ENCODE measurements at regions not wholly inside any gene's neighbourhood (a gene's known extent, or its start where the extent isn't known, plus 50 kb on each side); places are given as distances from the start of the nearest gene placed in this dataset.

DNA sequence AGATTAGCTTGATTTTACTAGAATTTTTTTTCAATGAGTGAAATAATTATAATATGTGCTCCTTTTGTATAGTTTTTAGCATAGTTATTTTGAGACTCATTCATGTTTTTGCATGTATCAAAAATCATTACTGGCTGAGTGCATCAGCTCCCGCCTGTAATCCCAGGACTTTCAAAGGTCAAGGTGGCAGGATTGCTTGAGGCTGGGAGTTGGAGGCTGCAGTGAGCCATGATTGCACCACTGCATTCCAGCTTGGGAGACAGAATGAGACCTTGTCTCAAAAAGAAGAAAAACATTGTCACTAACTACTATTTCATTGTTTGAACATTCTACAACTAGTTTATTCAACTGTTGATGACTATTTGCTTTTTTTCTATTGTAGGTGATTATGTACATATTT, 802.7 kb downstream of the SLC16A7 start:
- H3K27ac ChIP-seq (ENCODE audit: control insufficient read depth, insufficient read depth, low read length): no peak overlapping the region
- TF ChIP-seq, protein P1, sequence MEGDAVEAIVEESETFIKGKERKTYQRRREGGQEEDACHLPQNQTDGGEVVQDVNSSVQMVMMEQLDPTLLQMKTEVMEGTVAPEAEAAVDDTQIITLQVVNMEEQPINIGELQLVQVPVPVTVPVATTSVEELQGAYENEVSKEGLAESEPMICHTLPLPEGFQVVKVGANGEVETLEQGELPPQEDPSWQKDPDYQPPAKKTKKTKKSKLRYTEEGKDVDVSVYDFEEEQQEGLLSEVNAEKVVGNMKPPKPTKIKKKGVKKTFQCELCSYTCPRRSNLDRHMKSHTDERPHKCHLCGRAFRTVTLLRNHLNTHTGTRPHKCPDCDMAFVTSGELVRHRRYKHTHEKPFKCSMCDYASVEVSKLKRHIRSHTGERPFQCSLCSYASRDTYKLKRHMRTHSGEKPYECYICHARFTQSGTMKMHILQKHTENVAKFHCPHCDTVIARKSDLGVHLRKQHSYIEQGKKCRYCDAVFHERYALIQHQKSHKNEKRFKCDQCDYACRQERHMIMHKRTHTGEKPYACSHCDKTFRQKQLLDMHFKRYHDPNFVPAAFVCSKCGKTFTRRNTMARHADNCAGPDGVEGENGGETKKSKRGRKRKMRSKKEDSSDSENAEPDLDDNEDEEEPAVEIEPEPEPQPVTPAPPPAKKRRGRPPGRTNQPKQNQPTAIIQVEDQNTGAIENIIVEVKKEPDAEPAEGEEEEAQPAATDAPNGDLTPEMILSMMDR (optimal IDR thresholded peaks at IDR 0.05 in 1 of 3, IDR thresholded peaks at IDR 0.05 in 1 of 3, conservative IDR thresholded peaks at IDR 0.05 in 1 of 3; ENCODE audit: extremely low read depth in 1 of 3, insufficient read depth in 2 of 3, low read length in 3 of 3): no peak
- no peak for TF ChIP-seq EZH2 (IDR thresholded peaks at IDR 0.05; ENCODE audit: low read length)
- no peaks in the 10 kb centered on the region for H4K20me1 ChIP-seq (ENCODE audit: control insufficient read depth, extremely low read depth, insufficient read depth, low read length)
- H3K4me2 ChIP-seq (ENCODE audit: control insufficient read depth, extremely low read depth, insufficient read depth, low read depth, low read length): no peak overlapping the region
- dilution Hi-C loops (cut with MboI; ENCODE audit: extremely low pct_ligation_motif_present, low sequenced_read_pairs): no loop called here
- no peak overlapping the region for H2AFZ ChIP-seq (ENCODE audit: control insufficient read depth, low read length)
- H3K36me3 ChIP-seq (ENCODE audit: control insufficient read depth in 2 of 2, extremely low read depth in 1 of 2, insufficient read depth in 2 of 2, low read length in 2 of 2): no peaks in the 10 kb centered on the region
- no peaks in the 10 kb centered on the region for H3K9me3 ChIP-seq (ENCODE audit: control insufficient read depth, low read depth, low read length)
- no peak overlapping the region for H3K4me3 ChIP-seq (ENCODE audit: control insufficient read depth in 2 of 3, extremely low read depth in 1 of 3, insufficient read depth in 2 of 3, low read depth in 1 of 3, low read length in 3 of 3)
- H3K27me3 ChIP-seq (ENCODE audit: control insufficient read depth, extremely low read depth, insufficient read depth, low read length): no peaks in the 10 kb centered on the region
- FAIRE-seq (no peak), DNase-seq (ENCODE audit: low read depth, low spot score) (no peak)
- H3K9ac ChIP-seq (ENCODE audit: control insufficient read depth, extremely low read depth, insufficient read depth, low read length): no peak overlapping the region
- no peaks in the 10 kb centered on the region for H3K9me1 ChIP-seq (ENCODE audit: control insufficient read depth, extremely low read depth, insufficient read depth, low read length)
- H3K79me2 ChIP-seq (ENCODE audit: control insufficient read depth, insufficient read depth, low read length): no peaks in the 10 kb centered on the region
- H3K4me1 ChIP-seq (ENCODE audit: control insufficient read depth, extremely low read depth, insufficient read depth, low read length): peaks cover 11% of the 10 kb centered on the region

DNA sequence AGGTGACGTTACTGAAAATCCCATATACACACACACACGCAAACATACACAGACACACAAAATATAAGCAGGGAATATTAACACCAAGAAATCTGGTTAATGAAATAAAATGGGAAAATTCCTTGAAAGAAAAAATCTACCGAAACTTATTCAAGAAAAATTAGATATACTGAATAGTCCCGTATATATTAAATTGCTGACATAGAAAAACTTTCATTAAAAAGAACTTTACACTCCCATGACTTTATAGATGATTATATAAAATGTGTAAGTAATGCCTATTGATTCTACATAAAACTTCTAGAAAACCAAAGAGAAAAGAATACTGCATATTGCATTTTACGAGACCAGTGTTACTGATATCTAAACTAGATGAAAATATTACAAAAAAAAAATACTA, 803.2 kb downstream of the SLC16A7 start:
- dilution Hi-C loops (cut with MboI; ENCODE audit: extremely low pct_ligation_motif_present, low sequenced_read_pairs): no loop called here

More for the DNA sequence above, 803.2 kb downstream of the SLC16A7 start:
- Histone ChIP-seq H3K4me3 (ENCODE audit: control insufficient read depth in 2 of 3, extremely low read depth in 1 of 3, insufficient read depth in 2 of 3, low read depth in 1 of 3, low read length in 3 of 3) (no peak overlapping the region), H3K9me3 (ENCODE audit: control insufficient read depth, low read depth, low read length) (no peaks in the 10 kb centered on the region), H3K27ac (ENCODE audit: control insufficient read depth, insufficient read depth, low read length) (no peak overlapping the region), H2AFZ (ENCODE audit: control insufficient read depth, low read length) (no peak overlapping the region), H3K27me3 (ENCODE audit: control insufficient read depth, extremely low read depth, insufficient read depth, low read length) (no peaks in the 10 kb centered on the region), H4K20me1 (ENCODE audit: control insufficient read depth, extremely low read depth, insufficient read depth, low read length) (no peaks in the 10 kb centered on the region), H3K9ac (ENCODE audit: control insufficient read depth, extremely low read depth, insufficient read depth, low read length) (no peak overlapping the region), H3K4me1 (ENCODE audit: control insufficient read depth, extremely low read depth, insufficient read depth, low read length) (peaks cover 11% of the 10 kb centered on the region), H3K36me3 (ENCODE audit: control insufficient read depth in 2 of 2, extremely low read depth in 1 of 2, insufficient read depth in 2 of 2, low read length in 2 of 2) (no peaks in the 10 kb centered on the region), H3K4me2 (ENCODE audit: control insufficient read depth, extremely low read depth, insufficient read depth, low read depth, low read length) (no peak overlapping the region), H3K9me1 (ENCODE audit: control insufficient read depth, extremely low read depth, insufficient read depth, low read length) (no peaks in the 10 kb centered on the region), H3K79me2 (ENCODE audit: control insufficient read depth, insufficient read depth, low read length) (no peaks in the 10 kb centered on the region)
- no peak for FAIRE-seq
- no peak for TF ChIP-seq EZH2 (IDR thresholded peaks at IDR 0.05; ENCODE audit: low read length)
- TF ChIP-seq, protein P1 (optimal IDR thresholded peaks at IDR 0.05 in 1 of 3, IDR thresholded peaks at IDR 0.05 in 1 of 3, conservative IDR thresholded peaks at IDR 0.05 in 1 of 3; ENCODE audit: extremely low read depth in 1 of 3, insufficient read depth in 2 of 3, low read length in 3 of 3): no peak
- DNase-seq (ENCODE audit: low read depth, low spot score): no peak
